ENCODE measurements at regions not wholly inside any gene's neighbourhood (a gene's known extent, or its start where the extent isn't known, plus 50 kb on each side); places are given as distances from the start of the nearest gene placed in this dataset.

- TF ChIP-seq NFE2L1 (tag; IDR thresholded peaks at IDR 0.05; ENCODE audit: borderline replicate concordance, low read depth), result no peak
- TF ChIP-seq HDAC6 (IDR thresholded peaks at IDR 0.05; ENCODE audit: low read depth, low read length), result no peak
- no peak for TF ChIP-seq TFAM (CRISPR knock-in tag; conservative IDR thresholded peaks at IDR 0.05)
- TF ChIP-seq CHD2 (IDR thresholded peaks at IDR 0.05; ENCODE audit: low read depth, low read length), result no peak
- TF ChIP-seq IRF2 (CRISPR knock-in tag; IDR thresholded peaks at IDR 0.05), result no peak
- no peak for TF ChIP-seq ZNF318 (IDR thresholded peaks at IDR 0.05; ENCODE audit: borderline replicate concordance in 1 of 2, low read depth in 1 of 2)
- no peak for TF ChIP-seq ILK (tag; IDR thresholded peaks at IDR 0.05; ENCODE audit: borderline replicate concordance, low read depth)
- TF ChIP-seq POLR2AphosphoS5 (IDR thresholded peaks at IDR 0.05; ENCODE audit: control insufficient read depth, insufficient read depth, low read depth, low read length), result no peak
- no peak for TF ChIP-seq ETS1 (conservative IDR thresholded peaks at IDR 0.05; ENCODE audit: control insufficient read depth, low read depth, low read length)
- TF ChIP-seq BCOR (IDR thresholded peaks at IDR 0.05), result no peak
- TF ChIP-seq POLR2A (conservative IDR thresholded peaks at IDR 0.05), result no peak
- no peak for TF ChIP-seq HIVEP1 (CRISPR knock-in tag; IDR thresholded peaks at IDR 0.05)
These were observed 226.8 kb downstream of the SIPA1L2 start for GRCh38 chr1:232403017-232403714.

Measured in K562 (cell line).